Fibroblast of lung (primary cell): ENCODE measurements at regions not wholly inside any gene's neighbourhood (a gene's known extent, or its start where the extent isn't known, plus 50 kb on each side); places are given as distances from the start of the nearest gene placed in this dataset.

Experiments used
- DNase-seq, 2 donors: peaks; one replicate each; pipeline versions ENCODE4 v3.0.0 to v3.0.0-alpha.2; 2010; ENCODE audit warnings: low read depth in 2 of 2
- H2AFZ ChIP-seq: 2 replicates; pipeline ENCODE4 v1.5.1; 2012; ENCODE audit warnings: low read length, control low read depth, inconsistent platforms
- H3K27ac ChIP-seq: 2 replicates; pipeline ENCODE4 v1.5.1; 2011; ENCODE audit warnings: low read length, control low read depth; ENCODE audit not compliant: insufficient read depth
- H3K27me3 ChIP-seq: 2 replicates; pipeline ENCODE4 v1.5.1; 2011; ENCODE audit warnings: mild to moderate bottlenecking, low read length; ENCODE audit not compliant: control insufficient read depth, insufficient read depth
- H3K36me3 ChIP-seq: 2 replicates; pipeline ENCODE4 v1.5.1; 2011; ENCODE audit warnings: low read length; ENCODE audit not compliant: control insufficient read depth, insufficient read depth
- H3K4me1 ChIP-seq: 2 replicates; pipeline ENCODE4 v1.5.1; 2011; ENCODE audit warnings: low read length; ENCODE audit not compliant: control insufficient read depth, insufficient read depth; ENCODE audit errors: extremely low read depth
- H3K4me2 ChIP-seq: 2 replicates; pipeline ENCODE4 v1.5.1; 2011; ENCODE audit warnings: low read length, control low read depth; ENCODE audit not compliant: insufficient read depth; ENCODE audit errors: extremely low read depth
- H3K4me3 ChIP-seq, 4 experiments: fragments of 200-600 bp in 1 of 4; sonication (generic) in 1 of 4; replicated peaks in 1 of 4; 2 replicates each; pipeline ENCODE4 v1.5.1; 2011 to 2016; ENCODE audit warnings: low read length in 4 of 4, low read depth in 3 of 4, mild to moderate bottlenecking in 3 of 4, control low read depth in 2 of 4, inconsistent platforms in 1 of 4, mixed read lengths in 1 of 4; ENCODE audit not compliant: insufficient read depth in 1 of 4; ENCODE audit errors: control extremely low read depth in 1 of 4
- H3K79me2 ChIP-seq: 2 replicates; pipeline ENCODE4 v1.5.1; 2012; ENCODE audit warnings: mild to moderate bottlenecking, low read length, inconsistent platforms; ENCODE audit not compliant: control insufficient read depth, insufficient read depth
- H3K9ac ChIP-seq: 2 replicates; pipeline ENCODE4 v1.5.1; 2011; ENCODE audit warnings: mild to moderate bottlenecking, low read length, control low read depth; ENCODE audit not compliant: insufficient read depth
- H3K9me3 ChIP-seq: 2 replicates; pipeline ENCODE4 v1.5.1; 2012; ENCODE audit warnings: low read depth, low read length; ENCODE audit not compliant: control insufficient read depth, insufficient read depth
- H4K20me1 ChIP-seq: 2 replicates; pipeline ENCODE4 v1.5.1; 2011; ENCODE audit warnings: low read length; ENCODE audit not compliant: control insufficient read depth, insufficient read depth; ENCODE audit errors: extremely low read depth
- CTCF ChIP-seq, 2 donors: IDR thresholded peaks in 1 of 2; conservative IDR thresholded peaks in 1 of 2; 1 replicate in 1 of 2; 2 replicates in 1 of 2; pipeline ENCODE4 v1.5.1; 2011 to 2012; ENCODE audit warnings: low read length in 2 of 2, control low read depth in 1 of 2, inconsistent platforms in 1 of 2, low read depth in 1 of 2, mild to moderate bottlenecking in 1 of 2
- EZH2 ChIP-seq: IDR thresholded peaks from 2 replicates; pipeline ENCODE4 v1.5.1; 2012; ENCODE audit warnings: low read length, control low read depth, mild to moderate bottlenecking; ENCODE audit errors: missing control alignments

DNA sequence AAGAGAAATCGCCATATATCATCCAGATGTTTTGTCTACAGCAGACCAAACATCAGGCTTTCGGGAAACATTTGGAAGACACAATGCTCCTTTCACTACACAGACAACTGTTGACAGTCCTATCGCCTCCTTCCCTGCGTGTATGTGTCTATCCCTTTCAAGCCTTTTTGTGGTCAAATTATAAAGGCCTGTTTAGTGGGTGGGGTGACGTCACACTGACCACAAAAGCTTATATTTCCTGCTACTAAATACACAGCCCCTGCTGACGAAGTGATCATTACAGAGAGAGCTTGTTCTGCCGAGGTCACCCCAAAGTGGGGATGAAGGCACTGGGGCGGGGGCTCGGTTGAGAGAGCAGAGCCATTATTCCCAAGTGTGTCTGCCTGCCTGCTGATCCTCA lies 302.7 kb upstream of the TNP1 start:
- TF ChIP-seq EZH2 = no peak
- no peak for TF ChIP-seq CTCF (conservative IDR thresholded peaks at IDR 0.05 in 1 of 2, IDR thresholded peaks at IDR 0.05 in 1 of 2; ENCODE audit: low read depth in 1 of 2, low read length in 2 of 2)
- Histone ChIP-seq H3K36me3 (no peaks in the 10 kb centered on the region), H3K4me1 (no peaks in the 10 kb centered on the region), H2AFZ (no peak overlapping the region), H3K4me2 (no peak overlapping the region), H3K9me3 (no peaks in the 10 kb centered on the region), H4K20me1 (no peaks in the 10 kb centered on the region), H3K27ac (no peak overlapping the region), H3K9ac (no peak overlapping the region), H3K27me3 (no peaks in the 10 kb centered on the region), H3K4me3 (no peak overlapping the region), H3K79me2 (no peaks in the 10 kb centered on the region)
- DNase-seq = peak; percentile 97 to 98

- H3K4me2 ChIP-seq = no peak overlapping the region
- peak in 1 of 2 donors; percentile 23 for DNase-seq
- no peaks in the 10 kb centered on the region for H3K4me1 ChIP-seq
- no peak overlapping the region for H3K27ac ChIP-seq
- H4K20me1 ChIP-seq = no peaks in the 10 kb centered on the region
- no peak overlapping the region for H2AFZ ChIP-seq
- H3K36me3 ChIP-seq = no peaks in the 10 kb centered on the region
- H3K9ac ChIP-seq = no peak overlapping the region
- TF ChIP-seq CTCF (conservative IDR thresholded peaks at IDR 0.05 in 1 of 2, IDR thresholded peaks at IDR 0.05 in 1 of 2; ENCODE audit: low read depth in 1 of 2, low read length in 2 of 2) (no peak), EZH2 (no peak)
- H3K4me3 ChIP-seq = no peak overlapping the region
- H3K79me2 ChIP-seq = no peaks in the 10 kb centered on the region
- H3K9me3 ChIP-seq = no peaks in the 10 kb centered on the region
- H3K27me3 ChIP-seq = no peaks in the 10 kb centered on the region
These were observed 301.4 kb upstream of the TNP1 start for GRCh38 chr2:217160978-217161973.

DNA sequence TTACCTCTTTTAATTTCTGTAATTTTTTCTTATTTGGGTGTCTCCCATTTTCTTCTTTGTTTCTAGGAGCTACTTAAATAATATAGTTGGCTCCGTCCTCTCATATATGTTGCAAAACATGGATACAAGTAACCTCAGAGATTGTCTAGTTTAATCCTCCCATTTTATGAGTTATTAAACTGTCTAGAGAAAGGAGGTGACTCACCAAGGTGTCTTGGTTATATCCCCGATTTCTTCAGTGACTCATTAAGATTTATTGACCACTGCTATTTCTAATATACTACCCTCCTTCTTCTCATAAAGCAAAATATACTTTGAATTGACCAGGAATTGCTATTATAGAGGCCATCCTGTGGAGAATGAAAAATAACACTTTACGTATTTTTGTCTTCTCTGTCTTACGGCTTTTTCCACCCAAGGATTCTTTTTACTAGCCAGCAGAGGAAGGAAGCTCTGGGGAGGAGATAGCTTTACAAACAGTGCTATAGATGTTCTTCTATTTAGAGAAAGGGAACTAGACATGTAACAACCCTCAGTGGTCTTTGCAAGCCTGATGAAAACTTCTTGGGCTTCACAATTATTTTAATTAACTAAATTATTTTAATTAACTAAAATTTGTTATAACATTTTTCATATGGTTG lies 300.4 kb upstream of the TNP1 start:
- H3K4me3 ChIP-seq = no peak overlapping the region
- H2AFZ ChIP-seq = no peak overlapping the region
- no peaks in the 10 kb centered on the region for H3K4me1 ChIP-seq
- no peak overlapping the region for H3K9ac ChIP-seq
- peak in 1 of 2 donors; percentile 70 for DNase-seq
- H3K4me2 ChIP-seq = no peak overlapping the region
- no peaks in the 10 kb centered on the region for H3K27me3 ChIP-seq
- H3K27ac ChIP-seq = no peak overlapping the region
- no peaks in the 10 kb centered on the region for H4K20me1 ChIP-seq
- no peaks in the 10 kb centered on the region for H3K36me3 ChIP-seq
- TF ChIP-seq CTCF (conservative IDR thresholded peaks at IDR 0.05 in 1 of 2, IDR thresholded peaks at IDR 0.05 in 1 of 2; ENCODE audit: low read depth in 1 of 2, low read length in 2 of 2) = no peak
- TF ChIP-seq EZH2 = no peak
- H3K9me3 ChIP-seq = no peaks in the 10 kb centered on the region
- no peaks in the 10 kb centered on the region for H3K79me2 ChIP-seq
